T-helper 2 cell treated with Interferon-gamma antibody and Interleukin-4, amounts not matched to agents 100 ng/mL and 5 ng/mL, for 36 hours (primary cell): ENCODE measurements at regions not wholly inside any gene's neighbourhood (a gene's known extent, or its start where the extent isn't known, plus 50 kb on each side); places are given as distances from the start of the nearest gene placed in this dataset.
"Not testable (repeated sequence)": the region's sequence is repeated elsewhere in the genome, so short reads cannot be mapped to it uniquely, and the experiment has no call there.

ENCODE experiments used
- intact Hi-C: fragments of 100-400 bp; cut with micrococcal nuclease; formaldehyde crosslinking; loops from one replicate; pipeline ENCODE4 v1.15.1; 2023

DNA sequence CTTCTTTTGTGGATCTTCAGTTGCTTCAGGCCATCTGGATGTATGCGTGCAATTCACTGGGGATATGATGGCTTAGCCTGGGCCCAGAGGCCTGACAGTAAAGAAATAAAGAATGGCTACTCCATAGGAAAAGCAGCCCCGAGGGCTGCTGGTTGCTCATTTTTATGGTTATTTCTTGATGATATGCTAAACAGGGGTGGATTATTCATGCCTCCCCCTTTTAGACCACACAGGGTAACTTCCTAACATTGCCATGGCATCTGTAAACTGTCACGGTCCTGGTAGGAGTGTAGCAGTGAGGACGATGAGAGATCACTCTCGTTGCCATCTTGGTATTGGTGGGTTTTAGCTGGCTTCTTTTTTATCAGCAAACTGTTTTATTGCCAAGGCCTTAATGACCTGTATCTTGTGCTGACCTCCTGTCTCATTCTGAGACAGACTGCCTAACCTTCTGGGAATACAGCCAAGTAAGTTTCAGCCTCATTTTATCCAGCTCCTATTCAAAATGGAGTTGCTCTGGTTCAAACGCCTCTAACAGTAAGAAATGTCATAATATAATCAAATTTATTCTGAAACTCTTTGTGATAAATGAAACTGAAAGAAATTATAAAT is 60.5 kb downstream of the DSEL start:
- intact Hi-C loops, result no loop called here

DNA sequence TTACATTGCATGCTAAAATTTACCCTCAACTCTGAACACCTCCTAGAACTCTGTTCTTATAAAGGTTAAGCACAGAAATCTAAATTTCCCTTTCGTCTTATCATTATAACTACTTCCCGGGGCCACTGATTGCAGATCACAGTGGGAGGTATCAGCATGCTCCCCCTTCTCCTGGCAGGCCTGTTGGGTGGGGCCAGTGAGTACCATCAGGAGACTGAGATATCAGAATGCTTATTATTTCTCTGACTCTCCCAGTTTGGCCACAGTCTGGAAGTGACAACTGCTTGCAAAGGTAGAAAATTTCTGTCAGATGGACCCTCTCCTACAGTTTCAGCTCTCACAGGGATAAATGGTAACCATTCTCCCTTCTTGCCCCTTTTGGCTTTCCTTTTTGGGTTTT is 62.6 kb downstream of the DSEL start:
- intact Hi-C loops, result no loop called here

DNA sequence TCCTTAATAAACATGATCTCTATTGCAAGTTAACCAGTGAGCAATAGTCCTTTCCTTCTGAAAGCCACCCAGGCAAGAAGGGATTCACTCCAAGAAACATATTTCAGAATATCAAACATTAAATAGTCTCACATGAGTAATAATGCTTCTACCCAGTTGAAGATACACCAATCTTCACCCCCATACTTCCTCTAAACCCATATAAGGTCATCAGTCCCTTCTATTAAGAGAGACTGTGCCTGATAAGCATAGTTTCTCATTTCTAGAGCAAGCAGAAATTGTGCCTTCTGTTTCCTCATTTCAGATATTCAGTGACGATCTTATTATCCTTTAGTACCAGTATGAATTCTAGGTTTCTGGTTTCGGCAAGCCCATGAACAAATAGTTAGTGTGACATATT is 64.6 kb downstream of the DSEL start:
- intact Hi-C loops, result no loop called here

DNA sequence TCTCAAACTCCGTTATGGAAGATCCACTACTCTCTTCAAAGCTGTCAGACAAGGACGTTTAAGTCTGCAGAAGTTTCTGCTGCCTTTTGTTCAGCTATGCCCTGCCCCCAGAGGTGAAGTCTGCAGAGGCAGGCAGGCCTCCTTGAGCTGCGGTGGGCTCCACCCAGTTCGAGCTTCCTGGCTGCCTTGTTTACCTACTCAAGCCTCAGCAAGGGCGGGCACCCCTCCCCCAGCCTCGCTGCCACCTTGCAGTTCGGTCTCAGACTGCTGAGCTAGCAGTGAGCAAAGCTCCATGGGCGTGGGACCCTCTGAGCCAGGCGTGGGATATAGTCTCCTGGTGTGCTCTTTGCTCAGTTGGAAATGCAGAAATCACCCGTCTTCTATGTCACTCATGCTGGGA is 65.4 kb downstream of the DSEL start:
- intact Hi-C loops, result not testable (repeated sequence)

DNA sequence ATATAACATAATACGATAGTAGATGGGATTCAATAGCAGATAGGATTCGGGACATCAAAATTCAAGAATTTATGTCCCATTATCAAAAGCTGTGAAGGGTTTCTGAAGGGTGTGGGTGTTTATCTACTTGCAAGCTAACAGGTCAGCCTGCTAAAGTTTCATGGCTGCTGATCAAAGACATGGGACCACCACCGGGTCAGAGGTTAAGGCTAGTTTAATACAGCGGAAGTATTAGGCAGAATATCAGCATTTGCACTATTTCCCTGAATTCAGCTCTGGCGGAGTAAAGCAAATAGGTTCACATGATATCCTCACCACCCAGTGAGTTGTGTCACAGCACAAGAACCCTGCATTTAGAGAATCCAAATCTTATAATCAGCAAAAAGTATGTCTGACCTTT is 82.5 kb downstream of the DSEL start:
- intact Hi-C loops, result no loop called here

DNA sequence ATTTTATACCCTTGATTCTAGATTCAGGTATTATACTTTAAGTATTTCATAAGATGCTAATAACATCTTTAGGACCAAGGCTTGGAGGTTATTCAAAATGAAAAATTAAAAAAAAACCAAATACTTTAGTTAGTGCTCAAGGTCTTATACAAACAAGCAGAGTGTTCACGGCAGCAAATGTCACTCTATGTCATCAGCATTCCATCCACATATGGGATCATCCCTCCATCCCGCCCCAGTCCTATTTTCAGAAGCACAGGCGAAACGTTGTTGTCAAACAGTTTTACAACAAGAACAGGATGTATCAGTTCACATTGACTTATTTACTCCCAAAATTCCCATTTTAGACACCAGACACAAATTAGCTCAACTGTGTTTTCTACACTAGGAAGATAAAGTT is 83.7 kb downstream of the DSEL start:
- intact Hi-C loops, result no loop called here

DNA sequence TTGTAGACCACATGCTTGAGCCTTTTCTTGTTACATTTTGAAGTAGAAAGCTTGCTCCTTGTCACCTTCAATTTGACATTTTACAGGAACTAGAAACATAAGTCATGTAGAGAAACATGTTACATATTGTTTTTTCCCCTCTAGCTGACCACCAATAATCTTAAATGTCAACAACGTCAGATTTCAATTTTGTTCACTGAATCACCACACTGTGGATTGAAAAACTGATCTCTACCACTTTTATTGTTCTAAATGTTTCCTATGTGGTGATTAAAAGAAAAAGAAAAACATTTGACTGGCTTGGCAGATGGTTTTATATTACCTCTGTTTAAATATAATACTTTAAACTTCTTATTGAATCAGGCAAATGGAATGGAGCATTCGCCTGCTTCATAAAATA is 87.7 kb downstream of the DSEL start:
- intact Hi-C loops, result no loop called here

DNA sequence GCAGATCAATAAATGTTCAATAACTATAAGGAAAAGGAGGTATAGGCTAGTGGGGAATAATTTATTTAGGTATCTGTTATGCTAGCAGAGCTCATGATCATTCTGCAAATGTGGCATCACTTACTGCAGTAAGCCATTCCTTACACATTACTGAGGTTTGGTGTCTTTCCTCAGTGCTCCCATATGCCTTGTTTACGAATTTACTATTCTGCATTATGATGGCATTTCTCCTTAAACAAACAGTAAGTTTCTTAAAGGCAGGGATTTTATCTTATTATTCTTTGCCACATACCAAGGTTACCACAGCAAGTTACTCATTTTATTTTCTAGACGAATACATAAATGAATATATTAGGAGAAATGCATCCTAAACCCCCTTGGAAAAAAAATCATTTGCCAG is 88.4 kb downstream of the DSEL start:
- intact Hi-C loops, result no loop called here

DNA sequence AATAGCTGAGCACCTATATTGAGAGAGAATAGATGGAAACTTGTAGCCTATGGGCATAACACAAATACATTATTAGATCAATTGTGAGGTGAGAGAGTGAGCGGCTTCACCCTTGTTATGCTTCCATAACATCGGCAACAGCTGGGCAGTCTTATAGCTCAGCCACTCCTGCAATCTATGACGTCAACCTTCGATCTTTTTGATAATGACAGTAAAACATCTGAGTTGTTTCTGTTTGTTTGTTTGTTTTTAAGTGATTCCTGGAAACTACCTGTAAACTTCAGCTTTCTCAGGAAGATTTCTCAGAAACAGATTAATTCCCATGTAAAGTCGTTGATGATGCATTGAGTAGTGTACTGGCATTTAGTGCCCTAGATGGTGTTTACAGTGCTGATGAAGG is 90.0 kb downstream of the DSEL start:
- intact Hi-C loops, result no loop called here

DNA sequence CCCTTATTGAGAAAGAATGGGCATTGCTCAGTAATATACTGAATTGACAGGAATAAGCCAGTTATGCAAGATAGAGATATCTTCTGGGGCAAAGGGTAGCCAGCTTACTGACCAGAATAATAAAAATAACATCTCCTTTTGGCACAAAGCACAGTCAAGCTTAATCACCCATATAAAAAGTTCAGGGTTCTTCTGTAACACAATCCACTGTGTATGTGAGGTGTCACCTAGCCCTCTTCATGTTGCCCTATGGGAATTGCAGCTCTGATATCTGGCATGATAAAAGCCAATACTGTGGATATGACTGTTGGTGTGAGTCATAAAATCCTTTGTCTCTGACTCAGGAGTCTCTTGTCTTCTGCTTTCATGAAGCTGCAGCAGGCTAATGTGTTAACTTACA is 90.8 kb downstream of the DSEL start:
- intact Hi-C loops, result no loop called here

DNA sequence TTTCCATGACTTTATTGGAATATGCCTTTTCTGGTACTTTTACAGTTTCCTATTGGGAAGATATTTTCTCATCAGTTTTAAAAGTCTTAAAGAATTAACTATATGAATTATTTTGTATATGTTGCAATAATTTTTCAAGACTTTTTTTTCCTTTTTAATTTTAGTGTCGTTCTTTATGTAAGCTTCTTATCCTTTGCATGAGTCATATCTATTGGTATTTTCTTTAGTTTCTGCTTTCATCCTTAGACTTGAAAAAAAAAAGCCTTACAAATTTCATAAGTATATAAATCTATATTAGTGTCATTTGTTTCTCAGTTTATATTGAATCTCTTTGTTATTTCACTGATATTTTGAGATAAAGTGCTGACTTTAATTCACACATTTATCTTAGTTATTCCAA is 94.9 kb downstream of the DSEL start:
- intact Hi-C loops, result no loop called here

DNA sequence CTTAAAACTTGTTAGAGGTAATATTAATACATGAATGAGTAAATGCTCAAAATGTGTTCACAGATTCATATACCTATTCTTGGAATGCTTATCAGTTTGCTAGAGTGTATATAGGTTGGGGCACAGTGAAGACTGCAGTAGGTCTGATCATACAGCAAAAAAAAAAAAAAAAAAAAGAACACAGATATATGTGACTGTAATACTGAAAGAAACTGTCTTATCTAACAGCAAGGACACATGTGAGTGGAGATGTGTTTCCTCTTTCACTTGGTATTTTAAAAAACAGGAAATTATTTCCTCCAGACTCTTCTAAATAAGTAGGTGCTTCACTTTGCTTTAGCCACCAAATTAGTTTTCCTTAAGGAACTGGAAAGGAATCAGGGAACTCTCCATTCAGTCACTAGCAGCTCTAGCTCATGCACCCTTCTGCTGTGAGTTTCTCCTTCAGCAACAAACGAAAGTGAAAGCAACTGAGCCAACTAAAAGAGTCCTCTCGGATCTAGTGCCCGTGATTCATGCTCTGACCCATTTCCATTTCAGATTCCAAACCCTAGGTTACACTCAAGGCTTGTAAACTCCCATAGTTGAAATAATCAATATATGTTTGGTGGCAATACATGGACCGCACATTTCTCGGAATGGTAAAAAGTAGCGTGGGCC is 98.5 kb downstream of the DSEL start:
- intact Hi-C loops, result loop anchor here (1.0 kb wide), 1 partner anchor 98 kb away; the partner anchor contains the start of gene DSEL

DNA sequence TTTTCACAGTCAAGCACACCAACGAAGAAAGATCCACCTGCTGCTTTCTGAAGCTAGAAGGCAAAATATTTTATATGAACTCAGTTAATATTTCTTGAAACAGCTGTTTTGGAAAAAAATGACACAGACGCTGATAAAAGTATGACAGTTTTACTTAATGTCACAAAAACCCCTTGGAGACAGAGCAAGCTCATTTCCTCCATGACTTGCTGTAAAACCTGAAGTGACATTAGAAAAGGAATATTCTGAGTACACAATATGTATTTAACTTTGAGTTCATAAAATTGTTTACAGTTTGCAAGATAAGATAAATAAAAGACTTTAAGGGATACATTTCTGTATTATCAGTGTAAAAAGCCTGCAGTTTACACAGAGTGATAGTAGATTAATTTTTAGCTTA is 105.4 kb downstream of the DSEL start:
- intact Hi-C loops, result no loop called here

DNA sequence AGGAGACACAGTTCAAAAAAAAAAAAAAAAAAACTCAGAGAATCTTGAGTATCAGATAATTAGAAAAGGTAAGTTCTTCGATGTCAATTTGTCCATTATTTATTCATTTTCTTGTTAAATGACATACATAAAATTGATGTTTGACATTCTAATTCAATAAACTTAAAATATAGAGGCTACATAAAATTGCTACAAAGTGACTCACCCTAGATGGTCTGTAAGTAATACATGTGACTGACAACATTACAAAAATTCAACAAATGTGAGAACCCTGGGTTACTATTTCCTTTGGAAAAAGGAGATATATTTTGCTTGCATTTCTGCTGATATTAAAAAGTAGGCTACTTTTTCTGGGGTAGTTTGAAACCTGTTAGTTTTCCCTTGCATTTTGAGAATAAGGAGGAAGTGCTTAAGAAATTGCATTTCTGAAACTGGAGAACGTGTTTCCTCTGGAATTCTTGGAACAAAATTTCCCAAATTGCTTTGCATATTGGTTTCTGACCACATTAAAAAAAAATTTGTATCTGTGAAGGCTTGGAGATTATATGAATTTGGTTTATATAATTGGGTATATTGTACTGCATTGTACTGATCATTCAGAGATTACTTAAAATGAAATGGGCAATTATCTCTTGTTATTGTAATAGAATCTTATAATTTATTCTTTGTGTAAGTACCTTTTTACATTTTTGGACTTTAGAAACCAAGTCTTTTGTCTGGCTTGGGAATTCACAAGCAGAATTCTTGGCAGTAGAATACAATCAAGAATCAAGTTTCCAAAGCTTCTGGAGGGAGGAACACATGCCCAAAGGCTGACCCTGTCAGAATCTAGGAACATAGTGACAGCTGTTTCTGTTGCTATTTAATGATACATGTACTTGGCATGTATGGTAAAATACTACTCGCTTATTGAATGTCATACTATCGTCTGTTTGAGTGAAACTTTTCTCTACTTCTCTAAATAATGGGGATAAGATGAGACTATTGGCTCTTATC is 106.1 kb downstream of the DSEL start:
- intact Hi-C loops, result no loop called here

DNA sequence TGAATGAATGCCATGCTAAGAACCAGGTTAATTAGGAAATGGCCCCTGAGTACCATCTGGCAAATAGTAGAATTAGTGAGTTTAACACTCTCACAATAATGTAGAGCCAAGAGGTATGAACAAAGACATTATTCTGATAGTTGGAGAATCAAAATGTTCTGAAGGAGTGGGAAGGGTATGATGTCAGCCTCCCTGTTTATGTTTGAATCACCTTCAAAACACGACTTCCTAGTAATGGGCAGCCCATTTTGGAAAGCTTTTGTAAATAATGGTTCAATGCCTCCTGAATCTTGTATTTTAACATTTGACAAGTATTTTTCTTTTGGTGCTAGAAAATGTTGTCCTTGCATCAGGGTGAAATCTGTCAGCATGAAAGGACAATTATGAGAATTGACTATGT is 108.3 kb downstream of the DSEL start:
- intact Hi-C loops, result no loop called here

DNA sequence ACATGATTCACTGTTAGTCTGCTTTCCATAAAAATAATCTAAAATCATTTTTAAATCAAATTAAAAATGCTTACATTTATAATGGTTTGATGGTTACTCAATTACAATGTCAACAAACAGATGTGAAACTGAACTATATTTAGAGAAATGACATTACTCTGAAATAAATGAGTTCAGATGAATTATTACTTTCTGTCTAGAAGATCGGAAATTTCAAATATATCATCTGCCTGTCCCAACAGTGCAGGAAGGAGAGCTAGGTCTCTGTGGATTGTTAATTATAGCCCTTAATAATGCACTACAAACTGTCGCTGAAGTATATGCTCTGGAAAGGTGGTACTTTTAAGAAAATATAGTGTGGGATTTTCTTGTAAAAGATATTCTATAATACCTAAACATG is 109.8 kb downstream of the DSEL start:
- intact Hi-C loops, result no loop called here

DNA sequence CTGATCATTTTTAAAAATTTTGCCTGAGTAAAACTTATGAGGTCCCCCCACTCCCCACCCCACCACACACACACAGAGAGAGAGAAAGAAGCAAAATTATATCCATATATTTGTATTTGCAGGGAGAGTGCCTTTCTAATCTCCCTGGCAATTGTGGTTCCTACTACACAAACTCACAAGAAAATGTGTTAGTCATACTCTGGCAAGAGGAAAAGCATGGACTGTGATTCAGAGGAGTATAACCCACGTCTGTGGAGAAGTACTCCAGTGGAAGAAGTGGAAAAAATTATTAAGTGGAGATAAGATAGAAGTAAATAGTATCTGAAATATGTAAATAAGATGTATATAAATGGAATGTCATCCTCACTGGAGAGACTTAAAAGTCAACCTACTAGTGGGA is 114.0 kb downstream of the DSEL start:
- intact Hi-C loops, result no loop called here

DNA sequence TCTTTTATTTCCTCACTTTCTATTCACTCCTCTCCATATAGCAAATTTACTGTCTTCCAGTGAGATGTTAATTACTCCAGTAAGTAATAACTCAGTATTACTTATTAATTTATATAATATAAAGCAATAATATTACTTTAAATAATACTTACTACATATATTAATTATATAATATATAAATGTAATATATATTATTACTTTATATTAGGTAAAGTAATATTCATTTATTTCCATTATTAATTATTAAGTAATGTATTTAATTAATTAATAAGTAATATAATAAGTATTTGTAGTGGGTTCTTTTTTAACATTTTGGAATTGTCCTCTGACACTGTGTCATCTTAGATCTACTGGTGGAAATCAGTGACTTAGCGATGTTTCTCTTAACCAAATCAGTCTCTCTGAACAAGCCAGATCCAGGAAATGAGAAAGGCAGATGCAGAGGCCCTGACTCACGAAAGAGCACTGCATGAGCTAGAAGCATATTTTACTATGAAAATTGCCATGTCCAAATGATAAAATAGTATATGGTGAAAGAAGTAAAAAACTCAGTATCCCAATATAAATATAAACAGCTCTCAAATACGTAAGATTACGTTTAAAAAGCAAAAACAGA is 115.9 kb downstream of the DSEL start:
- intact Hi-C loops, result no loop called here

DNA sequence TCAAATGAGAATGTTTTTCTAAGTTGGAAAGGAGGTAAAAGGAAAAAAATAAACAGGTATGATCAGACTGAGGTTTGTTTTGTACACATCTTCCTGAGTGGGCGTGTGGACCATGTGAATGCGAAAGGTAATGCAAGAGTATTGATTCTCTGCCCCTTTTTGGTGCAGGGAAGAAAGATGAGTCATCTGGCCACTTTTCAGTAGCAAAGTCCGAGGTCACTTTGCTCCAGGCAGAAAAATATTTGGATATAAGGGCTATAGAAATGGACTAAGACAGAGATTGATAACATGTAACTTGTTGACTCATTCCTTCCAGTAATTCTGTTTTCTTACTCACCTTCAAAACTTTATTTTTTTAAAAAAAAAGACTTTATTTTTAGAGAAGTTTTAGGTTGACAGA is 130.5 kb downstream of the DSEL start:
- intact Hi-C loops, result no loop called here

DNA sequence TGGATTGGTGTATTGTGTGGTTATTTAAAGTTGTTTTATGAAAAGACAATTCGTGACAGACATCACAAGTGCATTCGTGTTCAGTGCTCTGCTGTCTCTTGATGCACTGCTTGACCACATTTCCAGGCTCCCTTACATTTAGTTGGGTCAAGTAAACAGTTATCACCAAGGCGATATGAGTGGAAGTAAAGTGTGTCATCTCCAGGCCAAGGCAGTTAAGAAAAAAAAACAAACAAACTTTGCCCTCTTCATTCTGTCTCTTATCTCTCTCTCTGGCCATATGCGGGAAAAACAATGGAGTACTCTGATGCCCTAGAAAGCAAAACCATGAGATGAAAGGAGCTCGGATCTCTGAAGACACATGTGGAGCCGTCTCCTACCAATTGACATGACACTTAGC is 131.1 kb downstream of the DSEL start:
- intact Hi-C loops, result no loop called here

DNA sequence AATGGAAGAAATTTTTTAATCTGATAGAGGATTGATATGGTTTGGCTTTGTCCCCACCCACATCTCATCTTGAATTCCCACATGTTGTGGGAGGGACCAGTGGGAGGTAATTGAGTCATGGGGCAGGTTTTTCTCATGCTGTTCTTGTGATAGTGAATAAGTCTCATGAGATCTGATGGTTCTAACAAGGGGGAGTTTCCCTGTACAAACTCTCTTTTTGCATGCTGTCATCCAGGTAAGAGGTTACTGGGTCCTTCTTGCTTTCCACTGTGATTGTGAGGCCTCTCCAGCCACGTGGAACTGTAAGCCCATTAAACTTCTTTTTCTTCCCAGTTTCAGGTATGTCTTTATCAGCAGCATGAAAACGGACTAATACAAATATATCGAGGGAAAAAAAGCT is 132.5 kb downstream of the DSEL start:
- intact Hi-C loops, result not testable (repeated sequence)

DNA sequence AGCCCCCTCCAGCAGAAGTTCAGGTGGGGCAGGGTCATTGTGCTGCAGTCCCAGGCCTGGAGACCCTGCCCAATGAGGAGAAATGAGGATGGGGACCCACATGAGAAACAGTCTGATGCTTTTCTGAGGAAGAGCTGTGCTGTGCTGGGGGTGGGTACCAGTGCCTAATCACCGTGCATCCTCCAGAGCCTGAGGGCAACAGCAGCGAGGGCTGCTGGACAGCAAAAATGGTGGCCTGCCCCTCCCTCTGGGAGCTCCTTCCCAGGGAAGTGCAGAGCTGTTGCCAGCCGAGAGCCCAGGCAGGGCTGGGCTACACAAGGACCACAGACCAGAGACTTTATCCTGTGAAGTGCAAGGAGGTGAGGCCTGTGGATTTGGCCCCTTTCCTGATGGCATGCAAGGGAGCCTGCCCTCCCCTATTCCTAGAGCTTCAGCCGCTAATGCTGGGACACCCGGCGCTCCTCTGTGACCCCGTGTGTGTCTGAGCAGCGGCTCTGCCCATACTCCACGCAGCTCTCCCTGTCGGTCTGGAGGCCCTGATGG is 134.8 kb downstream of the DSEL start:
- intact Hi-C loops, result no loop called here
